Tibial nerve (tissue), 4 donors: ENCODE measurements at regions not wholly inside any gene's neighbourhood (a gene's known extent, or its start where the extent isn't known, plus 50 kb on each side); places are given as distances from the start of the nearest gene placed in this dataset.

Experiments used
- CTCF ChIP-seq, 5 experiments: fragments of 200-600 bp in 3 of 5; fragments of 450-650 bp in 2 of 5; sonication (generic) in 3 of 5; IDR thresholded peaks; one replicate each; pipeline ENCODE4 v1.5.1; 2016 to 2019; ENCODE audit warnings: antibody characterized with exemption in 5 of 5, mild to moderate bottlenecking in 3 of 5, moderate library complexity in 2 of 5
- EP300 ChIP-seq, 2 donors: sonication (generic); formaldehyde crosslinking; IDR thresholded peaks; one replicate each; pipeline ENCODE4 v1.6.1; 2017; ENCODE audit warnings: antibody characterized with exemption in 2 of 2, mild to moderate bottlenecking in 1 of 2

DNA sequence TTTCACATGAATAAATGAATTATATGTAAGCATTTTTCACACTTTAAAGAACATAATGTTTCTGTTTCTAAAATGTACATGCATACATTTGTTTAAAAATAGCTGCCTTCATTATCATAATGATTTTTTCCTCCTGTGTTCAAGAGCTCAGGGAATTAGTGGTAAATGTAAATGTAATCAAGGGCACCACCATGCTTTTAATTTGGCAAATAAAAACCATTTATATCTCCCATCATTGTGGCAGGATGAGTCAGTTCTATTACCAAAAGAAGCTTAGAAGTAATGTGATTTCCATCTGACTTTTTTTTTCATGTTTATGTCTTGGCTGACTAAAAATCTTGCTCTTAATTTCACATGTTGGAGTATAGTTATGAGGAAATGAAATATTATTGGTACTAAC is 176.1 kb downstream of the GXYLT1 start:
- TF ChIP-seq CTCF (IDR thresholded peaks at IDR 0.05) = no peak
- no peak for TF ChIP-seq EP300 (IDR thresholded peaks at IDR 0.05)
